ENCODE measurements at regions not wholly inside any gene's neighbourhood (a gene's known extent, or its start where the extent isn't known, plus 50 kb on each side); places are given as distances from the start of the nearest gene placed in this dataset.

GRCh38 chr6:164962805-164963204 is 346.6 kb downstream of the C6orf118 start:
- H3T11ph ChIP-seq (ENCODE audit: low read length): no peak overlapping the region
- H4K91ac ChIP-seq (ENCODE audit: insufficient read length, low read depth, low read length): no peak overlapping the region
- no peak overlapping the region for H2AK5ac ChIP-seq (ENCODE audit: insufficient read length, low read length)
- no peak overlapping the region for H2BK12ac ChIP-seq (ENCODE audit: insufficient read length, low read depth, low read length)
- H3K27me3 ChIP-seq (ENCODE audit: insufficient read depth, low read length): no peaks in the 10 kb centered on the region
- H3K9me3 ChIP-seq (ENCODE audit: control insufficient read depth, low read depth, low read length): no peaks in the 10 kb centered on the region
- Mint-ChIP-seq H3K36me3 (ENCODE audit: insufficient read depth in 1 of 3, low read depth in 3 of 3) (peaks cover 0 to 7% (median 0%) of the 10 kb centered on the region in 3 experiments; a peak in 2 of 7 replicates), H3K9me3 (peaks cover 5 to 11% of the 10 kb centered on the region in 2 experiments), H3K27ac (no peak overlapping the region), H3K4me1 (peaks cover 2 to 9% of the 10 kb centered on the region in 2 experiments; a peak in 2 of 4 replicates), H3K27me3 (ENCODE audit: low read depth) (no peaks in the 10 kb centered on the region), H3K4me3 (no peak overlapping the region)
- H3K18ac ChIP-seq (ENCODE audit: insufficient read length, low read depth, low read length): no peak overlapping the region
- no peak overlapping the region for H3K4me2 ChIP-seq (ENCODE audit: insufficient read depth, insufficient read length, low read length)
- no peak overlapping the region for H3K56ac ChIP-seq (ENCODE audit: insufficient read length, low read depth, low read length)
- H3K4me1 ChIP-seq (ENCODE audit: insufficient read depth, low read length): peaks cover 2% of the 10 kb centered on the region; the same call in 1 of the 2 replicates
- no peaks in the 10 kb centered on the region for H3K79me1 ChIP-seq (ENCODE audit: insufficient read depth, low read depth, low read length, poor library complexity, severe bottlenecking)
- no peak overlapping the region for H3K4ac ChIP-seq (ENCODE audit: low read depth, low read length)
- H3K14ac ChIP-seq (ENCODE audit: insufficient read depth, low read length): no peak overlapping the region
- no peaks in the 10 kb centered on the region for H3K23me2 ChIP-seq (ENCODE audit: insufficient read length, low read depth, low read length, poor library complexity, severe bottlenecking)
- H4K20me1 ChIP-seq (ENCODE audit: control insufficient read depth, insufficient read depth, insufficient read length): no peaks in the 10 kb centered on the region
- no peak overlapping the region for H2BK5ac ChIP-seq (ENCODE audit: insufficient read length, low read length)
- TF ChIP-seq CTCF (conservative IDR thresholded peaks at IDR 0.05): no peak
- no CpG with 5 or more reads among the region's 1 CpG for WGBS (ENCODE audit: extremely low coverage, insufficient read length, low lambda C conversion rate)
- no peak overlapping the region for H3K23ac ChIP-seq (ENCODE audit: insufficient read length, low read depth, low read length)
- no peak overlapping the region for H2BK120ac ChIP-seq (ENCODE audit: low read depth, low read length, poor library complexity, severe bottlenecking)
- no peak overlapping the region for H2BK15ac ChIP-seq (ENCODE audit: low read depth, low read length)
- no peak overlapping the region for H4K8ac ChIP-seq (replicated peaks; ENCODE audit: insufficient read length, low read depth, low read length)
- no peak for DNase-seq
- no peaks in the 10 kb centered on the region for H3K79me2 ChIP-seq (ENCODE audit: insufficient read depth, low read length)
- no peak overlapping the region for H4K5ac ChIP-seq (ENCODE audit: insufficient read length, low read depth, low read length)
- no peak overlapping the region for H3K9ac ChIP-seq (ENCODE audit: extremely low read depth, insufficient read length, low read length)
- no peak overlapping the region for H2AFZ ChIP-seq (ENCODE audit: low read length)
- no peak overlapping the region for H3K27ac ChIP-seq (ENCODE audit: insufficient read length, low read depth, low read length)
- H2BK20ac ChIP-seq (ENCODE audit: low read depth, low read length, poor library complexity, severe bottlenecking): no peak overlapping the region

Measured in H9 (cell line).